KOPT-K1 (cell line): ENCODE measurements at regions not wholly inside any gene's neighbourhood (a gene's known extent, or its start where the extent isn't known, plus 50 kb on each side); places are given as distances from the start of the nearest gene placed in this dataset.
"Not testable (repeated sequence)": the region's sequence is repeated elsewhere in the genome, so short reads cannot be mapped to it uniquely, and the experiment has no call there.

Experiments used
- H3K27ac ChIP-seq: fragments of 200-600 bp; sonication (generic); 2 replicates; pipeline ENCODE4 v1.5.1; 2016; ENCODE audit warnings: antibody characterized with exemption, mild to moderate bottlenecking, low read depth, low read length; ENCODE audit not compliant: poor library complexity, severe bottlenecking
- H3K36me3 ChIP-seq: fragments of 200-600 bp; sonication (generic); 2 replicates; pipeline ENCODE4 v1.5.1; 2017; ENCODE audit warnings: antibody characterized with exemption, mild to moderate bottlenecking, low read length, moderate library complexity; ENCODE audit not compliant: insufficient read depth
- H3K9me3 ChIP-seq: fragments of 200-600 bp; sonication (generic); 2 replicates; pipeline ENCODE4 v1.5.1; 2017; ENCODE audit warnings: antibody characterized with exemption, low read length, mild to moderate bottlenecking; ENCODE audit not compliant: insufficient read depth, poor library complexity, severe bottlenecking

GRCh38 chr4:100929758-100930157 is 411.9 kb upstream of the EMCN start:
- H3K9me3 ChIP-seq: no peaks in the 10 kb centered on the region
- H3K27ac ChIP-seq: no peak overlapping the region
- no peaks in the 10 kb centered on the region for H3K36me3 ChIP-seq

- Histone ChIP-seq H3K36me3 (no peaks in the 10 kb centered on the region), H3K27ac (no peak overlapping the region), H3K9me3 (no peaks in the 10 kb centered on the region)
Observed at GRCh38 chr4:100929135-100929534, 411.3 kb upstream of the EMCN start.

- no peak overlapping the region for H3K27ac ChIP-seq
- H3K36me3 ChIP-seq: no peaks in the 10 kb centered on the region
- no peaks in the 10 kb centered on the region for H3K9me3 ChIP-seq
Observed at GRCh38 chr4:100926039-100926717, 408.4 kb upstream of the EMCN start.

GRCh38 chr4:100913685-100914084 is 395.9 kb upstream of the EMCN start:
- Histone ChIP-seq H3K36me3 (no peaks in the 10 kb centered on the region), H3K27ac (no peak overlapping the region), H3K9me3 (peaks cover 4% of the 10 kb centered on the region)

- Histone ChIP-seq H3K9me3 (no peaks in the 10 kb centered on the region), H3K36me3 (no peaks in the 10 kb centered on the region), H3K27ac (no peak overlapping the region)
Observed at GRCh38 chr4:100908540-100908939, 390.7 kb upstream of the EMCN start.

GRCh38 chr4:100907465-100908454 is 389.9 kb upstream of the EMCN start:
- H3K27ac ChIP-seq: no peak overlapping the region
- no peaks in the 10 kb centered on the region for H3K9me3 ChIP-seq
- no peaks in the 10 kb centered on the region for H3K36me3 ChIP-seq

GRCh38 chr4:100906973-100907372 is 389.2 kb upstream of the EMCN start:
- Histone ChIP-seq H3K9me3 (no peaks in the 10 kb centered on the region), H3K36me3 (no peaks in the 10 kb centered on the region), H3K27ac (no peak overlapping the region)

DNA sequence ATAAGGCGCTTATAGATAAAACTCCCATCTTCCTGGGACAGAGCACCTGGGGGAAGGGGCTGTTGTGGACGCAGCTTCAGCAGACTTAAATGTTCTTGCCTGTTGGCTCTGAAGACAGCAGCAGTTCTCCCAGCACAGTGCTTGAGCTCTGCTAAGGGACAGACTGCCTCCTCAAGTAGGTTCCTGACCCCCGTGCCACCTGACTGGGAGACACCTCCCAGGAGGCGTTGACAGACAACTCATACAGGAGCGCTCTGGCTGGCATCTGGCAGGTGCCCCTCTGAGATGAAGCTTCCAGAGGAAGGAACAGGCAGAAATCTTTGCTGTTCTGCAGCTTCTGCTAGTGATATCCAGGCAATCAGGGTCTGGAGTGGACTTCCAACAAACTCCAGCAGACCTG is 383.1 kb upstream of the EMCN start:
- H3K27ac ChIP-seq, H3K9me3 ChIP-seq, H3K36me3 ChIP-seq: not testable (repeated sequence)

DNA sequence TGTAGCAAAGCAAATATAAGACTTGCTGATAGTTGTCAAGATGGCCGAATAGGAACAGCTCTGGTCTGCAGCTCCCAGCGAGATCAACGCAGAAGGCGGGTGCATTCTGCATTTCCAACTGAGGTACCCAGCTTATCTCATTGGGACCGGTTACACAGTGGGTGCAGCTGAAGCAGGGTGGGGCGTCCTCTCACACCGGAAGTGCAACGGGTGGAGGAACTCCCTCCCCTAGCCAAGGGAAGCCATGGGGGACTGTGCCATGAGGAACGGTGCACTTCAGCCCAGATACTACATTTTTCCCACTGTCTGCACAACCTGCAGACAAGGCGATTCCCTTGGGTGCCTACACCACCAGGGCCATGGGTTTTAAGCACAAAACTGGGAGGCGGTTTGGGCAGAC is 382.3 kb upstream of the EMCN start:
- no peaks in the 10 kb centered on the region for H3K36me3 ChIP-seq
- H3K27ac ChIP-seq: no peak overlapping the region
- H3K9me3 ChIP-seq: no peaks in the 10 kb centered on the region

DNA sequence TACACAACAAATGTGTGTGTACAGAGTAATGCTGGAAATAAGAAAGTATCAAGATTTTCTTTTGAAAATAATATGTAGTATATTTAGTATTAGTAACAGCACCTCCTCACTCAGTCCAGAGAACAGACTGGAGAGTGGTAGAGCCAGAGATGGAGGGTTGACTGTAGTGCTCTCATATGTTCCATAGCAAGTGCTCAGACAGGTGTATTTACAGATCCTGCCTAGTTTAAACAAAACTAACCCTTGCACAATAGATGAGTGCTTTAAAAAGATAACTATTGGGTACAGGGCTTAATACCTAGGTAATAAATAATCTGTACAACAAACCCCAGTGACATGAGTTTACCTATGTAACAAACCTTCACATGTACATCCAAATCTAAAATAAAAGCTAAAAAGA is 381.0 kb upstream of the EMCN start:
- Histone ChIP-seq H3K36me3 (no peaks in the 10 kb centered on the region), H3K9me3 (no peaks in the 10 kb centered on the region), H3K27ac (no peak overlapping the region)

DNA sequence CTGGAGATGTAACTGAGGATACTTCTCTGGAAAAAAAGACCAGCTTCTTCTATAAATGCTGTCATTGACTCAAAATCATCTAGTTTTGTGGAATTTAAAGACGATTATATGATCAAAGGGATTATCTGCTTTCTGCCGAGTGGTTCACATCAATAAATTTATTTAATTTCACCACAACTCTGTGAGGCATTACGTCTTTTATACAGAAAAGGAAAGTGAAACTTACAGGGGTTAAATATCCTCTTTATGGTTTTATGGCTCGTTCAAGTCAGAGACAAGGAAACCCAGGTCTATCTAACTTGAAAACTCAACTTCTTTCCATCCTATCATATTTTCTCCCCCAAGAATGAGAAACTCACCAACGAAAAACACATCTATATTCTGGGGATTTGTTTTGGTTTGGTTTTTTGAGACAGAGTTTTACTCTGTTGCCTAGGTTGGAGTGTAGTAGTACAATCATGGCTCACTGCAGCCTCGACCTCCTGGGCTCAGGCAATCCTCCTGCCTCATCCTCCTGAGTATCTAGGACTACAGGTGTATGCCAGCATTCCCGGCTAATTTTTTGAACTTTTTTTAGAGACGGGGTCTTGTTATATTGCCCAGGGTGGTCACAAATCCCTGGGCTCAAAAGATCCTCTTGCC is 377.9 kb upstream of the EMCN start:
- peak overlapping the region; percentile 65 for H3K27ac ChIP-seq
- no peaks in the 10 kb centered on the region for H3K36me3 ChIP-seq
- peaks cover 5% of the 10 kb centered on the region for H3K9me3 ChIP-seq

DNA sequence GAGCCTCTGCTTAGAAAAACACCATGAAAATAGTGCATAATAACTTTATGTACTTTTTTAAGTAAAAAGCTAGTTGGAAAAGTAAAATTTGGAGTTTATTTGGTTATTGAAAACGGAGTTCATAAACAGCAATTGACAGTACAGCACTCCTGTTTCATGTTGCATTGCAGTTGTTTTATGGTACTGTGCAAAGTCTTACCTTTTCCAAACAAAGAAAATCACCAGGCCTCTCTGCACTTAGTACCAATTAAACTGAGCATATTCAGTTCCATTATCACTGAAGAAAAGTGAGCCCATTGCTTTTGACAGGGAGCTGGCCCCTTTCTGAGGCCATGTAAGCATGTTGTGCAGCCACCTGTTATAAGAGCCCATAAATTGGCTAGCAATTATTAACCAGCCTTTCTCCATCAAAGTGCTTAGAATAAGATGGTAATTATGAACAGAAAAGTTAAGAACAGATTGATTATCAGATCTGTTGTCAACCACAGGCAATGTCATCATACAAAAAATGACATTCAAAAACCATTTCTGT is 376.6 kb upstream of the EMCN start:
- H3K9me3 ChIP-seq: peaks cover 11% of the 10 kb centered on the region
- H3K27ac ChIP-seq: no peak overlapping the region
- H3K36me3 ChIP-seq: no peaks in the 10 kb centered on the region

- Histone ChIP-seq H3K9me3 (peaks cover 11% of the 10 kb centered on the region), H3K27ac (no peak overlapping the region), H3K36me3 (no peaks in the 10 kb centered on the region)
Observed at GRCh38 chr4:100891808-100892207, 374.0 kb upstream of the EMCN start.

DNA sequence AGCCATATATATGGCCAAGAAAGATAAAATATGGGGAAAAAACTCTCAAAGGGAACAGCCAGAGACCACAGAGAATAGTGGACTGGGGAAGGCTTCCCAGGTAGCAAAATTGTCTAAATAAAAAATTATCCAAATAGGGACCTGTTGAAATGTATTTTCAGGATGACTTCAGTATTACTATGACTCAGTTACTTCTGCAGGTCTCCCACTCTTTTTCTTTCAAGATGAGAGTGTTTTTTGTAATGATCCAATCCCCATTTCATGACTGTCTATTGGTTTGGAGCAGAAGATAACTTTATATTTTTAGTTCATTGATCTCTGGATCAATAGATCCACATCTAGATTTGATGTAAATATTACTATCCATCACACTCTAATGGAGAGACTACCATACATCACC is 372.1 kb upstream of the EMCN start:
- Histone ChIP-seq H3K36me3 (no peaks in the 10 kb centered on the region), H3K9me3 (peaks cover 21% of the 10 kb centered on the region), H3K27ac (no peak overlapping the region)

DNA sequence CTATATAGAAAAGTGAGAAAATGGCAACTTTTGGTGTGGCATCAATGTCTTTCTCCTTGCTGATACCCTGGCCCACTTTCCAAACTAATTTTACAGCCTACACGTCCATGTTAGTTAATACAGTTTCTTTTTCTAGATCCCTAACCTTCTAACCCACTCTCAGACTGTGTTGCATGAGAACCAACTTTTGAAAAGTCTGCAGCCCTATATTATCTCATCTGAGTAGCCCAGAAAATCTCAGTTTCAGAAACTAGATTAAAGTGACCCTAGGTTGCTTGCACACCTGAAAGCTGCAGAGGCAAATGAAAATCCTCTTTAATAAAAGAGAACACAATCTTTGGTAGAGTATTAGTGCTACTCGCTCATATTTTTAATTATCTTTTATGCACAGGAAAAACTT is 371.6 kb upstream of the EMCN start:
- Histone ChIP-seq H3K27ac (no peak overlapping the region), H3K9me3 (peaks cover 21% of the 10 kb centered on the region), H3K36me3 (no peaks in the 10 kb centered on the region)
